ENCODE measurements at regions not wholly inside any gene's neighbourhood (a gene's known extent, or its start where the extent isn't known, plus 50 kb on each side); places are given as distances from the start of the nearest gene placed in this dataset.
"Not testable (repeated sequence)": the region's sequence is repeated elsewhere in the genome, so short reads cannot be mapped to it uniquely, and the experiment has no call there.

DNA sequence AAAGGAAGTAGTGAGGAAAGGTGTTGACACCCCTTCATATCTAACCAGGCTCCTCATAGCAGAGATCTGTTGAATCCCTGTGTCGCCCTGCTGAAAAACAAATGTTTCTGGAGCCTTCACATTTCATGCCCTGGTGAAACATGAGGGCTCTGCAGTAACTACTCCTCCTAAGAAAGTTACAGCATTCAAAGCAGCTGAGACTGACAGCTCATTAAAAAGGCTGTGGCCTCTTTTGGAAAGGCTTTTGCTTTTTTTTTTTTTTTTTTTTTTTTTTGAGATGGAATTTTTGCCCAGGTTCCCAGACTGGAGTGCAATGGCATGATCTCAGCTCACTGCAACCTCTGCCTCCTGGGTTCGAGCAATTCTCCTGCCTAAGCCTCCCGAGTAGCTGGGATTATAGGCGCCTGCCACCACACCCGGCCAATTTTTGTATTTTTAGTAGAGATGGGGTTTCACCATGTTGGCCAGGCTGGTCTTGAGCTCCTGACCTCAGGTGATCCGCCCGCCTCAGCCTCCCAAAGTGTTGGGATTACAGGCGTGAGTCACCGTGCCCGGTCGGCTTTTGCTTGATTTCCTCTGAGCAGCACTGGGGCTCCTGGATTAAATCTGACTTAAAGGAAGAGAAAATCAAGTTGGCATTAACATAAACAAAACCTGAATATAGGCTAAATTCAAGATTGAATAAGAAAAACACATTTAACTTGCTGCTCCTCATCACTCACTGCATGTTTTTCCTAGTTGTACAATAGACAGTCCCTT lies 112.9 kb downstream of the PCSK1 start:
- not testable (repeated sequence) for DNase-seq

DNA sequence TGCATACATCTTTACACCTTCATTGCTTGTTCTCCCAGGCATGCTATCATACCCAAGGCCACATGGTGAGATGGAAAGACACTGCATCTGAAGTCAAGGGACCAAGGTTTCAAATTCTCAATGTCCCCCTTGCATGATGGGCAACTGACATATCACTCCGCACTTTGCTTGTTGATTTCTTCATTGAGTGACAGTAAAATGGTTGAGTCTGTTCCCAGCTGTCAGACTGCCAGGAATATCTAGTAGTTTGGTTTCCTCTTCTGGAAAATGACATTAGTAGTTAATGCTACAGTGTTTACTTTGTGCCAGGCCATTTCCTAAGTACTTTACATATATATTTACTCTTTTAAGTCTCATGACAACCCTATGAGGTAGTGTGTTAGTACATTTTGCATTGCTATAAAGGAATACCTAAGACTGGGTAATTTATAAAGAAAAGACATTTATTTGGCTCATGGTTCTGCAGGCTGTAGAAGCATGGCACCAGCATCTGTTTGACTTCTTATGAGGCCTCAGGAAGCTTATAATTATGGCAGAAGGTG lies 114.4 kb downstream of the PCSK1 start:
- DNase-seq = no peak

- no peak for DNase-seq
Observed at GRCh38 chr5:96317945-96318344, 115.1 kb downstream of the PCSK1 start.

DNA sequence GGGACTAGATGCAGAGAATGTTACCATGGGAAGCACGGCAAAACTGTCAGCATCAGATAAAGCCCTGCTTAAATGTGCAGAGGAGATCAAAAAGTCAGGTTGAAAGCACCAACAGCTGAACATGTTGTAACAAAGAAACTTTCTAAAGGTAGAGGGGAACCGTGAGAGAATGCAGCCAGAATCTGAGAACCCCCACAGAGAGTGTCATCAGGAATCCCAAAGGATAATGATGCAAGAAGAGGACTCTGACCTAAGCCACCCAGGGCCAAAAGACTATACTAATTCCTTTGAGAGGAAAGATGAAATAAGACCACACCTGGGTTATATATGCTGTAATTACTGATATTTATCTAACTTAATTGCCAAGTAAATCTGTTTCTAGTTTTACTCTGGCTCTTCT lies 116.6 kb downstream of the PCSK1 start:
- no peak for DNase-seq

GRCh38 chr5:96316017-96316416 lies 117.0 kb downstream of the PCSK1 start:
- DNase-seq = no peak

- no peak for DNase-seq
Observed at GRCh38 chr5:96315431-96315830, 117.6 kb downstream of the PCSK1 start.

GRCh38 chr5:96312383-96312782 lies 120.7 kb downstream of the PCSK1 start:
- no peak for DNase-seq

DNA sequence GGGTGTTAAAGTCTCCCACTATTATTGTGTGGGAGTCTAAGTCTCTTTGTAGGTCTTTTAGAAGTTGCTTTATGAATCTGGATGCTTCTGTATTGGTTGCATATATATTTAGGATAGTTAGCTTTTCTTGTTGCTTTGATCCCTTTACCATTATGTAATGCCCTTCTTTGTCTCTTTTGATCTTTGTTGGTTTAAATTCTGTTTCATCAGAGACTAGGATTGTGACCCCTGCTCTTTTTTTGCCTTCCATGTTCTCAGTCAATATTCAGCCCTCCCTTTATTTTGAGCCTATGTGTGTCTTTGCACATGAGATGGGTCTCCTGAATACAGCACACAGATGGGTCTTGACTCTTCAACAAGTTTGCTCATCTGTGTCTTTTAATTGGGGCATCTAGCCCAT lies 126.0 kb downstream of the PCSK1 start:
- DNase-seq = not testable (repeated sequence)

- no peak for DNase-seq
Observed at GRCh38 chr5:96302174-96302738, 130.8 kb downstream of the PCSK1 start.

DNA sequence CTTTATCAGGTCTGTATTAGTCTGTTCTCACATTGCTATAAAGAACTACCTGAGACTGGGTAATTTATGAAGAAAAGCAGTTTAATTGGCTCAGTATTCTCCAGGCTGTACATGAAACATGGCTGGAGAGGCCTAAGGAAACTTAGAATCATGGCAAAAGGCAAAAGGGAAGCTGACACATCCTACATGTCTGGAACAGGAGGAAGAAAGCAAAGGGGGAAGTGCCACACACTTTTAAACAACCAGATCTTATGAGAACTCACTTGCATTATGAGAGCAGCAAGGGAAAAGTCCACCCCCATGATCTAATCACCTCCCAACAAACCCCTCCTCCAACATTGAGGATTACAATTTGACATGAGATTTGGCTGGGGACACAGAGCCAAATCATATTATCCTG lies 132.1 kb downstream of the PCSK1 start:
- DNase-seq = no peak

GRCh38 chr5:96297867-96298266 lies 135.2 kb downstream of the PCSK1 start:
- no peak for DNase-seq

- DNase-seq = peak; percentile 11
Observed at GRCh38 chr5:96297290-96297689, 135.8 kb downstream of the PCSK1 start.

- DNase-seq = no peak
Observed at GRCh38 chr5:96294884-96295202, 138.2 kb downstream of the PCSK1 start.

DNA sequence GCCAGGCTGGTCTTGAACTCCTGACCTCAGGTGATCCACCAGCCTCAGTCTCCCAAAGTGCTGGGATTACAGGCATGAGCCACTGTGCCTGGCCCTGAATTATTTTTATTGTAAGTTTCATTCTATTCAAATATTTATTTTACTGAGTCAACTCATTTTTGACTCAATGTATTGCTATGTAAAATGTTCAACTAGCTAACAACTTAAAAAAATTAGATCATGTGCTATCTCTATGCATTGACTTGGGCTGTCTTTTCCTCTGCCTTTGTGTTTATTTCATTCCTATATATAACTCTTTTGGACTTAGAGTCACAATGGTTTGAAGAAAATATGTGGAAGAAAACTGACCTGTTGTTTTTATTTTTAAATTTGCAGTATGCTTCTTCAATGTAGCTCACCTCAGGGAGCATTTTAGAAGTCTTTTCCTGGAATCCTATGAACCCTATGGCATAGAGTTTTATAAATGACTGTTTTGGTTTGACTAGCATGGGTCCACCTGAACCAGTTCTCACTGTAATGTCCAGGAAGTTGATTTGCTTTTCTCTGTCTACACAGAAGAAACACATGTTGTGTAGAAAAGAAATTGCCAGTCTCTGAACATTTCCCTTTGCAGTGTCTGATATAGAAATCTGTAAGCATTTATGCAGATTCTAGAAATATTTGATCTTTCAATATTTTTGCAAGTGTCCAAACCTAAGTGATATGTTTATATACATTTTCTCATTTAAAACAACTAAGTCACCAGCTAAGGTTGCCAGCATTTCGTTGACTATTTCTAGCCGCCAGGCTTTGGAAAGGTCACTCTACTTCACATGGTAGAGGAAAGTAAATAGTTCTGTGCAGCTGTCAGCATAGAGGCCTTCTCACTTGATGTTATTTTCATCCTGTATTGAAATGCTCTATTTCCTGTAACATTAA lies 138.8 kb downstream of the PCSK1 start:
- DNase-seq = no peak

DNA sequence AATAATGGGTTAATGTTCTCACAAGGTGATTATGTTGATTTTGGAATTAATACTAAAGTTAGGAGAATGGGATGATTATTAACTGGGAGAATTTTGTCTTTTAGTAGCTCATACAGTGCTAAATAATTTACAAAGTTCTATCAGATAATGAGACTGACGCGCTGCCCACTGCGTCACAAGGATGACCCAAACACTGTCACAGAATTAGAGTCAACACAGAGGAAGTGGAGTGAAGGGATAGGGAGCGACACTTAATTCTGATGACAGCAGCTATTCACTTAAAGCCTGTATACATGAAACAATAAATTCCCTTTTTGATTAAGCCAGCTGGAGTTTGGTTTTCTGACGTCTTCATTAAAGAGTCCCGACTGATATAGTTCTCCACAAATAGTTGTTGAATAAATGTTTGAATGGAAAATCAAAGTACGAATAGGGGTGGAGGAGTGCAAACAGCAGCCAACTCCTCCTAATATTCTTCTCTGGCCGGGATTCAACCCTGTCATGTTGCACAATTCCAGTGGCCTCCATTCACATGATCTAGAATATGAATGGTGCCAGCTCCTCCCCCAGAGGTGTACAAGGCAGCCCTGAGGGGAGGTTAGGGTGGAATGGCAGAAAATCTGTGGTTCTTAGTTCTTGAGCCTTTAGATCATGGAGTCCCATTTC lies 140.3 kb downstream of the PCSK1 start:
- DNase-seq = no peak

DNA sequence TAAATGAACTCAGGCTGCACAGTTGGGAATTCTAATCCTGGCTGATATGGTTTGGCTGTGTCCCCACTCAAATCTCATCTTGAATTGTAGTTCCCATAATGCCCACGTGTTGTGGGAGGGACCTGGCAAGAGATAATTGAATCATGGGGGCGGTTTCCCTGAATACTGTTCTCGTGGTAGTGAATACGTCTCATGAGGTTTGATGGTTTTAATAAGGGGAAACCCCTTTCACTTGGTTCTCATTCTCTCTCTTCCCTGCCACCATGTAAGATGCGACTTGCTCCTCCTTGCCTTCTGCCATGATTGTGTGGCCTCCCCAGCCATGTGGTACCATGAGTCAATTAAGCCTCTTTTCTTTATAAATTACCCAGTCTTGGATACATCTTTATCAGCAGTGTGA lies 143.8 kb downstream of the PCSK1 start:
- not testable (repeated sequence) for DNase-seq

GRCh38 chr5:96288845-96289185 lies 144.2 kb downstream of the PCSK1 start:
- DNase-seq = no peak

DNA sequence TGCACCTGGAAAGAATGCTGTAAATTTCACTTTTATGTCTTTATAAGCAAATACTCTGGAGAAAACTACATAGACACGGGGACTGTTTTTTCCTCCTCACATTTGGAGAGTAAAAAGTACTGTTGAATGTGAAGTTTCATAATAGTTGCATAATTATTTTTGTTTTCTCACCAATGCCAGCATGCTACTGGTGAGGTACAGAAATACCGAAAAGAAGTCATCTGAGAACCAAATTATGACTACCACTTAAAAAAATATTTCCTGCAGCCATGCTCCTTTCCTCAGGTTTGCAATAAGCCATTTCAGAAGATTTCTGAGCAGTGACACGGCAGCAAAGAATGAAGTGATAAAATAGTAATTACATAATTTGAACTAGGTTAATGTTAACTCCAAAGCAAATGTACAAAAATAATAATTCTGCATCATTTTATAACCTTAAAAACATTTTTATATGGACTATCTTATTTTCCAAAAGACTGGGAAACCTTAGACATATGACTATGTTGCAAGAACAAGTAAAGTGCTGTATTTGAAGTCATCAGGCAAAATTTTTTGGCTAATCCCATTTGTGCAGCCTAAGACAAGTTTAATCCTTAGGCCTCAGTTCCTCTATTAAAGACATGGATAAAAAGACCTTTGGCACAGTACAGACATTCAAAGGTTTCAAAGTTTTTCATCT lies 144.7 kb downstream of the PCSK1 start:
- DNase-seq = no peak

DNA sequence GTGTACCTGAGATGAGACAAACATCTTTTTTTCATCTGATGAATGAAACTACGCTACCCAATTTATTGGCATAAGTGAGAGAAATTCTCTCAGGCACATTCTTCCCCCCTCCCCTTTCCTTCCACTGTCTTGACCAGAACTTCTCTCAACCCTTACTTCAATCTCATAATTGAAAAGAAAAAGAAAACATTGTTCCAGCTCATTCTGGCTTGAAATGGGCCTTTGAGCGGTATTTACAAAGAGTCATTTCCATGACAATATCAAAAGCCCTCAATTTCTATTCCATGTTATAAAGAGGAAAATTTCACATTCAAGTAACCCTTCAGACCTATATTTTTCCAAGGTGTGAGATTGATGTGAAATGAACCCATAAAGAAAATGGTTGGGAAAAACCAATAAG lies 145.9 kb downstream of the PCSK1 start:
- no peak for DNase-seq

GRCh38 chr5:96285823-96286222 lies 147.2 kb downstream of the PCSK1 start:
- no peak for DNase-seq

DNA sequence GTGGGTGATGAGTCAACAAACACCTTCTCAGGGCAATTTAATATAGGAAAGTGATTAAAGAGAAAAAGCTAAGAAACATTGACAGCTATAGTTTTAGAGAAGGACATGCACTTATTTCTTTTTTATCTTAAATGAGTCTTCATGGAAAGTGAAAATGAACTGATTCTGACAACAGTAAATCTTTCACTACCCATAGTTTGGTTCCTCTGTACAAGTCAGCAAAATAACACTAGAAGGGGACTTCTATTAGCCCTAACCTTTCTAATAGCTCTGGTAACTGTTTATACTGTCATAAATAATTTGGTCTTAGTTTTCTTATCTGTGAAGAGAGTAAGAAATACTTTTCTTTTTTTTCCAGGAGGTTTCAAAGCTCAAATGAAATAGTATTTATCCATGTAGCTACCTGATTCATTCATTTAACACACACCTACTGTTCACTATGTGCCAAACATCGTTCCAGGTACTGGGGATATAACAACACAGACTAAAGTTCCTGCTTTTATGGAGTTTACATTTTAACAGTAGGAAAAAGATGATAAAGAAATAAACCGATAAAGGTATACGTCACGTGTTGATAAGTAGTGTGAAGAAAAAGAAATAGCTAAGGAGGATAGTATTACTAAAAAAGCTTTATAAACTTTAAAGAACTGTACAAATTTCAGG lies 148.2 kb downstream of the PCSK1 start:
- no peak for DNase-seq

DNA sequence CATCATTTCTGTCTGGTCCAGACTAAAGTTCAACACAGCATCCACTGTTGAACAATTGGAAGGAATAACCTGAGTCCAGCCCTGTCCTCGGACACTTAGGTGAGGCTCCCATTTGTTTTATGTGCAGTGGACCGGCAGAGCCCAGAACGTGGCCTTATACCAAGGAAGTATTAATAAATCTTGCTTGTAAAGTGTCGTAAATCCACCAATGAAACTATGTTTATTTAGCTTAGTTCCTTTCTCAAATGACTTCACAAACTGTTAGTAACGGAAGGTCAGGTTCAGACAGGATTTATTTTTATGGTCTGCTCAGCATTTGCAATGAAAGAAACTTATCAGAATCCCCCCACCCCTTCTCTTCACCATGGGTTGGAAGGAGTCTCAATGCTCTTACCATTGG lies 149.5 kb downstream of the PCSK1 start:
- DNase-seq = no peak

Data from midbrain (tissue), 1 donor.